ENCODE measurements at regions not wholly inside any gene's neighbourhood (a gene's known extent, or its start where the extent isn't known, plus 50 kb on each side); places are given as distances from the start of the nearest gene placed in this dataset.
A peak's percentile ranks its signal among the peaks of the same experiment; 100 is the strongest.

DNA sequence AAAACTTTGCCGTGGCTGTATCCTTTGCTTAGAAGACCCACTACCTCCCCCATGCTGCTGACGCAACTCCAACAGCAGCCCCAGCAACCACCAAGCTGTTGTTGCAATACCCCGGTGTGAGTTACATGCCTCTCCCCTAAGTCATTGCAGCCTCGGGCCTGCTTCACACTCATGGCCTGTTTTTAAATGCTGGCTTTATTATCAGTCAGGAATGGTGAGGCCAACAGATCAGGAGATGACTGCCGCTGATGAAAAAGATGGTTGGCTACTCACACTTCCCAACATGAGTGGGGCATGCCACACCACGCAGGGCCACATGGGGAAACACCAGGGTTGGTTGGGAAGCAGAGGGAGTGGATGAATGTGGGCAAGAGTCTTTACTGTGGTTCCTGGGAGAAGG is 171.5 kb upstream of the SYT13 start:
- peak; percentile 87 for ATAC-seq (ENCODE audit: low FRiP score)
- TF ChIP-seq, protein P1, sequence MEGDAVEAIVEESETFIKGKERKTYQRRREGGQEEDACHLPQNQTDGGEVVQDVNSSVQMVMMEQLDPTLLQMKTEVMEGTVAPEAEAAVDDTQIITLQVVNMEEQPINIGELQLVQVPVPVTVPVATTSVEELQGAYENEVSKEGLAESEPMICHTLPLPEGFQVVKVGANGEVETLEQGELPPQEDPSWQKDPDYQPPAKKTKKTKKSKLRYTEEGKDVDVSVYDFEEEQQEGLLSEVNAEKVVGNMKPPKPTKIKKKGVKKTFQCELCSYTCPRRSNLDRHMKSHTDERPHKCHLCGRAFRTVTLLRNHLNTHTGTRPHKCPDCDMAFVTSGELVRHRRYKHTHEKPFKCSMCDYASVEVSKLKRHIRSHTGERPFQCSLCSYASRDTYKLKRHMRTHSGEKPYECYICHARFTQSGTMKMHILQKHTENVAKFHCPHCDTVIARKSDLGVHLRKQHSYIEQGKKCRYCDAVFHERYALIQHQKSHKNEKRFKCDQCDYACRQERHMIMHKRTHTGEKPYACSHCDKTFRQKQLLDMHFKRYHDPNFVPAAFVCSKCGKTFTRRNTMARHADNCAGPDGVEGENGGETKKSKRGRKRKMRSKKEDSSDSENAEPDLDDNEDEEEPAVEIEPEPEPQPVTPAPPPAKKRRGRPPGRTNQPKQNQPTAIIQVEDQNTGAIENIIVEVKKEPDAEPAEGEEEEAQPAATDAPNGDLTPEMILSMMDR (IDR thresholded peaks at IDR 0.05): no peak
- peak; percentile 38 for DNase-seq (ENCODE audit: low spot score)

DNA sequence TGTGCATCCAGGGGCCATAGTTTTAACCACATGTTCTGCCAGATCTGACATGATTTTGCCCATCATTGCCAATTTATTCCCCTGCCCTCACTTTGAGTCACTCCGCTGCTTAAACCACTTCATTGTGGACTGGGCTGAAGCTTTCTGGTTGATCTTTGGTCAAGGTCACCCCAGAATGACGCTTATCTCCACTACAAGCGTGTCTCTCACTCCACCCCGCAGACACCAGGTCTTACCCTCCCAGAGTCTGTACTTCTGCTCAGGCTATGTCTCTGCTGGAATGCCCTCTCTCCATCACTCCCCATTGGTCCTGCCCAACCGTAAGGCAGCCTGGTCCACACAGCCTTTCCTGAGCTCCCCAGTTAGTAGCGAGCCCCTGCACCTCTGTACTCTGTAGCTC is 170.5 kb upstream of the SYT13 start:
- DNase-seq (ENCODE audit: low spot score): no peak
- TF ChIP-seq, protein P1 (IDR thresholded peaks at IDR 0.05): no peak
- ATAC-seq (ENCODE audit: low FRiP score): no peak

DNA sequence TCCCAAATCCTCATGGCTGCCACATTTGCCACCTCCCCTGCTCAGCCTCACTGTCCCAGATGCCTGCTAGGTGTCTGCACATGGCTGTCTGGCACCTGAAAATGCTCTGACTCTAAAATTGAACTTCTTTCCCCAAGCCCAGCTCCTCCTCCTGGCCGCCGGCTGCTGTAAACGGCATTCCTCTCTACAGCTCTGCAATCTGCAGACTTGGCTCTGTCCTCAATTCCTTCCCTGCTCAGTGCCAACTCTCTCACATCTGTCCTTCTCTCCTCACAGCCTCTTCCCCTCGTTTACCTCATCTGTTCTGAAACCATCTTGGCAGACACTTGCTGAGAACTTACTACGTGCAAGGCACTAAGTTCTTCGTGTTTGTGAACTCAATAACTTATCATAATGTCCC is 169.4 kb upstream of the SYT13 start:
- ATAC-seq (ENCODE audit: low FRiP score): no peak
- TF ChIP-seq, protein P1 (IDR thresholded peaks at IDR 0.05): no peak
- no peak for DNase-seq (ENCODE audit: low spot score)

DNA sequence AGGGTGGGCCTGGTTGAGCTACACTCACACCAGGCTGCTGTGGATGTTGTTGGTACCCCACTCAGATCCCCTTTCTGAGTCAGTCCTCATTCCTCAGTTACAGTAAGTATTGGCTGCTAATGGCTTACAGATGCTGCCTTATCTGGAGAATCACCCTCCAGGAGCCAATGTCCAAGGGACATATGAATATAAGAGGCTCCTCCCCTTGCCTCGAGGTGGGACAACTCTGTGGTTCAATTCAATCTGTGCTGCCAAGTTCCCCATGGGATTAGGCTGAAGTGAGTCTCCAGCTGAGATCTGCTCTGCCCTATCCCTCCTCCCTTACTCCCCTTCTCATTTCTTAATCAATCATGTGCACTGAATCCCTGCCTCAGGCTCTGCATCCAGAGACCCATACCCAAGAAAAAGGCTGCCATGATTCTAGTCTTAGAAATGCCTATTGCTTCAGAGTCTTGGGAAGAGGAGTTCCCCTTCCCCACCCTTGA is 168.8 kb upstream of the SYT13 start:
- TF ChIP-seq, protein P1 (IDR thresholded peaks at IDR 0.05): no peak
- no peak for ATAC-seq (ENCODE audit: low FRiP score)
- DNase-seq (ENCODE audit: low spot score): no peak

DNA sequence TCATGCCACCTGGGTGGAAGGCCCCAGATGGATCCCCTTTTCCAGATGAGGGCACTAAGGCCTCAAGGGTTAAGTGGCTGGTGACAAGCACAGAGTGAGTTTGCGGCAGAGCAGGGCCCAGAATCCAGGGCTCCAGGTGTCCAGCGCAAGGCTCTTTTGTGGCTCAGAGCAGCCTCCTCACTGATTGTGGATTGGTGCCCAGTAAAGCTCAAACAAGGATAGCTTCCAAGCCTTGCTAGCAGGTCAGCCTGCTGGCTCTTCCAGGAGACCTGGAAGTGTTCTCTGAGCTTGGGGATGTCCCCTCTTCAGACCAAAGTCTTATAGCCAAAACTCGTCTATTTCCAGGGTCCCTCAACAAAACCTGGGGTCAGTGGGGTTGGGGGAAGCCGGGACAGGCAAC is 167.6 kb upstream of the SYT13 start:
- DNase-seq (ENCODE audit: low spot score): no peak
- TF ChIP-seq, protein P1 (IDR thresholded peaks at IDR 0.05): no peak
- ATAC-seq (ENCODE audit: low FRiP score): no peak

DNA sequence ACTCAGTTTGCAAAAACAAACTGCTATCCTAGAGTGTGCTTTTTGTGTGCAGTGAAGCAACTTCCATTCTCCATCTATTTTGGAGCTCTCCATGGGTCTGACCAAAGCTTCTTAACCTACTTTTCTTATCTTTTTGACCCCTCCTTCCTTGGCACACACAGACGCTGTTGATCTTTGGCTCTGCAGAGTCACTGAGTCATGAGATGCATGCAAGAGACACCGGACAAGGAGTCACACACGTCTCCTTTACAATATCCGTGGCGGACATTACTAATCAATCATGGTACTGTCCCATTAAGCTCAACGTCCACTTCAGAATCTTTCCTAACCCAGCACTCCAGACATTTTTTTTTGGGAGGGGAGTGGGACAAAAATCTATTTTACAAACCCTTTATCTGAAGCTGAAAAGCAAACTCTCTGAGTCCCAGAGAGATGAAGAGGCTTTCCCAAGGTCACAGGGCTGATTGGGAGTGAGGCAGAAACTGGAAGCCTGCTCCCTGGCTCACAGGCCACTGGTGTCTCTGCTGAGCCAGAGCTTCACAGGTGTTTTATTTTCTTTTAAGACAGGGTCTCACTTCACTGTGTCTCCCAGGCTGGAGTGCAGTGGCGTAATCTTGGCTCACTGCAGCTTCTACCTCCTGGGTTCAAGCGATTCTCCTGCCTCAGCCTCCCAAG is 165.8 kb upstream of the SYT13 start:
- DNase-seq (ENCODE audit: low spot score): no peak
- TF ChIP-seq, protein P1 (IDR thresholded peaks at IDR 0.05): no peak
- peak; percentile 69 for ATAC-seq (ENCODE audit: low FRiP score)

DNA sequence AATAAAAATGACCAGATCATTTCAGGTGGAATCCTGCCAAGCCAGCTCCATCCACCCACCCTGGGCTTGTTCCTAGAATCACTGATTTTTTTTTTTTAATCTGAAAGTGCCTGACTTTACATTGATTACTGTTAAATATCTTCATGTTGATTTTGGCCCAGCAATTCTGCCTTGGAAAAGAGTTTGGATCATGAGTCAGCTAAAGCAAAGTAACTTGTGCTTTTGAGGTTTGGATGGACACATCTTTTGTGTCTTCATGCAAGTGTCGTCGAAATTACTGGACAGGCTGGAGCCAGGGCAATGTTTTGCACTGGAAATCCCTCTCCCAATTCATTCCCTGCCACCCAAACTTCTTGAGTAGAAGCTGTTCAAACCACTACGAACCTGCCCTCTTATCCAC is 164.0 kb upstream of the SYT13 start:
- no peak for DNase-seq (ENCODE audit: low spot score)
- ATAC-seq (ENCODE audit: low FRiP score): no peak
- TF ChIP-seq, protein P1 (IDR thresholded peaks at IDR 0.05): no peak

Data from omental fat pad (tissue), 3 donors.